CD4-positive, alpha-beta T cell treated with Interleukin-15 for 4 hours (primary cell): ENCODE measurements at regions not wholly inside any gene's neighbourhood (a gene's known extent, or its start where the extent isn't known, plus 50 kb on each side); places are given as distances from the start of the nearest gene placed in this dataset.

ENCODE experiments used
- DNase-seq: peaks from one replicate; pipeline ENCODE4 v3.0.0-alpha.2; 2020; ENCODE audit warnings: low spot score

GRCh38 chr21:14722841-14723483 lies 176.8 kb upstream of the SAMSN1 start:
- DNase-seq, result no peak

- no peak for DNase-seq
These were observed 174.1 kb upstream of the SAMSN1 start for GRCh38 chr21:14720237-14720636.

DNA sequence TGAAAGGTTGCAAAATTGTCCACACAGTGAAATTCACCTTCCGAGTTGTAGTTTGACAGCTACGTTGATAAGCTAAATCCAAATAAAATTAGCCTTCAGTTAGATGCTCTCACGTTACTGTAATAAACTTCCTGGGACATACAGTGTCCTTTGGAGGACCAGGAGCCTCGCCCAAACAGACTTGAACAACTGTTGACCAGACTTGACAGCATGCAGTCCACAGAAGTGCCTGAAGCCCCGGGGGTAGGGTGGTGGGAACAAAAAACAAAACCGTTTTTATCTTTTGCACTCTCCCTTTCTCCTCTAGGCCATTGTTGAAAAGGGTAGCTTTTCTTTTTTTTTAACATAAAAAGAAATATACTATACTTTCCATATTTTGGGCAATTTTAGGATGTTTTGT lies 172.8 kb upstream of the SAMSN1 start:
- DNase-seq, result no peak

DNA sequence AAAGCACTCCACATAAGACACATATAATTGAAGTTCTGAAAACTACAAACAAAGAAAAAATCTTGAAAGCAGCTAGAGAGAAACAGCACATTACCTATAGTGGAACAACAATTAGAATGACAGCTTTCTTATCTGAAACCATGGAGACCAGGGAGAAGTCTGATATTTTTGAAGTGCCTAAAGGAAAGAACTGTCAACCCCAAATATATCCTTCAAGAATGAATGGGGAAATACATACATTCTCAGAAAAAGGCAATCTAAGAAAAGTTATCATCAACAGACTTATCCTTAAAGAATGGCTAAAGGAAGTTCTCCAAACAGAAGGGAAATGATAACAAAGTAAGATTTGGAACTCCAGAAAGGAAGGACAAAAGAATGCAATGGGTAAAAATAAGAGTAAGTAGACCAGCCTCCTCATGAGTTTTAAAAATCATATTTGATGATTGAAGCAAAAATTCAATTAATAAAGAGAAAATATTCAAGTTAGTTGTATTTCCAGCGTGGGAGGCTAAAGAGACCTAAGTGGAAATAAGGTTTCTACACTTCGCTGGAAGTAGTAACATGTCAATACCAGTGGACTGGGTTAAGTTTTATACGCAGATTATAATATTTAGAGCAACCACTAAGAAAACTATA lies 170.8 kb upstream of the SAMSN1 start:
- DNase-seq, result no peak

- no peak for DNase-seq
These were observed 167.0 kb upstream of the SAMSN1 start for GRCh38 chr21:14713109-14713508.

DNA sequence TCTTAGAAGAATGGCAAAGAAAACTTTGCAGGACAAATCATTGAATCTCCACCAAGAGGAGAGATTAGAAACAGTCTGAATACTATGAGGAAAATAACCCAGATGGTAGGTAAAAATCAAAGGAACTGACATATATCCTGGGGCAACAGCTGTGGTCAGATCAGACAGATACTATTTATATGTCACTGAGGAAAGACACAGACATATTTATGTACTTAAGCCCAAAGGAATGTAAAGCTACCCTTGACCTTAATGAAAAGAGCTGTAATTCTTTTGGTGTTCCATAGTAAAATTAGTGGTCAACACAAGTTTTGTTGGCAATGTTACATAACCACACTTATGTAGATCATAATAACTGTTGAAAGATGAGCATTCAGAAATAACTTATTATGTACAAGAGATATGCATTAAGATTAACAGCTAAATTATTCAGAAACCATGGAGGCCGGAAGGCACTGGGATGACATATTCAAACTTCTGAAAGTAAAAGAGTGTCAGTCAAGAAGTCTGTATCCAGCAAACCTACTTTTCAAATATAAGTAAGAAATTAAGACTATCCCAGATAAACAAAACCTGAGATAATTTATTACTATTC lies 166.1 kb upstream of the SAMSN1 start:
- DNase-seq, result no peak

DNA sequence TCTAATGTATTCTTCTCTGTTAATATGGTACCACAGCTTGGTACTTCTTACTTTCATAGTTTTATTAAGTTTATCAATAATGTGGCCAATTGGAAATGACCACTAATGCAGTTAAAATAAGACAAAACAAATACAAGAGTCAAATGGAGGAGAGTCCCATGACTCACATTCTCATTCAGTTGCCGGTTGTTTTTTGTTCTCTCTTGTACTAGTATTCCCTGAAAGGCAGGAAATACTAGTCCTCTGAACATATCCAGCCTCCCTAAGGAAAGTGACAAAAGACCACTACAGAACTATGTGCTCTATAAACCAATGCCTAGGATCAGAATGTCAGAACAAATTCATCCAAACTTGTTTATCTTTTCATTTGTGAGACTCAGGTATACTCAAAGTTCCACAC lies 165.2 kb upstream of the SAMSN1 start:
- DNase-seq, result no peak

DNA sequence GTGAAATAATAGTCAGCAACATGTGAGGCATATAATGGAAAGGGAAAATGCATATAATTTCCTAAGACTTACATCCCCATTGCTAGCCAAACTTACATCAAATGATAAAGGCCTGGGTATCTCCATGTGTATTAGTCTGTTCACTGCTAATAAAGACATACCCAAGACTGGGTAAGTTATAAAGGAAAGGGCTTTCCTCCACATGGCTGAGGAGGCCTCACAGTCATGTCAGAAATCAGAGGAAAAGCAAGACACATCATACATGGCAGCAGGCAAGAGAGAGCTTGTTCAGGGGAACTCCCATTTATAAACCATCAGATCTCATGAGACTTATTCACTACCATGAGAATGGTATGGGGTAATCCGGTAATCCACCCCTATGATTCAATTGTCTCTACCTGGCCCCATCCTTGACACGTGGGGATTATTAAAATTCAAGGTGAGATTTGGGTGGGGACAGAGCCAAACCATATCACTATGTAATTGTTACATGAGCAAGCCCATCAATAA lies 161.5 kb upstream of the SAMSN1 start:
- no peak for DNase-seq

- no peak for DNase-seq
These were observed 160.8 kb upstream of the SAMSN1 start for GRCh38 chr21:14706712-14707510.

- no peak for DNase-seq
These were observed 153.6 kb upstream of the SAMSN1 start for GRCh38 chr21:14699433-14700407.

- DNase-seq, result no peak
These were observed 151.7 kb upstream of the SAMSN1 start for GRCh38 chr21:14697769-14698168.

GRCh38 chr21:14694817-14695216 lies 148.7 kb upstream of the SAMSN1 start:
- DNase-seq, result no peak

- no peak for DNase-seq
These were observed 147.9 kb upstream of the SAMSN1 start for GRCh38 chr21:14693997-14694396.

DNA sequence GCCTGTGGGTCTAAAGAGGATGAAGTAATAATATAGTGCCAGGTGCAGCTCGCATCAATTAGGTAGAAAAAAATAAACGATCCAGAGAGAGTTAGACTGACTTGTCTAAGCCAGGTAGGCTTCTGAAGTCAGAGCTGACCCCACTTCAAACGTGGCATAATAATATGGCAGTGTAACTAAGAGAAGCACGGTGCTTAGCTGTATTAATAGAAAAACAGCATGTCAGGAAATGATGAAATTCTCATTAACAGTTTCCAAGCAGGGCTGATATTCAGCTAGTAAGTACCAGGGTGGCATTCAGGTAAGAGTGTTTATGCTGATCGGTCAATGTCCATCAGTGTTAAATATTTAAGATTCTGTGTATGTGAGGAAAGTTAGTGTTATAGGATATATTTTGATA lies 145.8 kb upstream of the SAMSN1 start:
- DNase-seq, result no peak

- DNase-seq, result no peak
These were observed 144.8 kb upstream of the SAMSN1 start for GRCh38 chr21:14690886-14691285.

DNA sequence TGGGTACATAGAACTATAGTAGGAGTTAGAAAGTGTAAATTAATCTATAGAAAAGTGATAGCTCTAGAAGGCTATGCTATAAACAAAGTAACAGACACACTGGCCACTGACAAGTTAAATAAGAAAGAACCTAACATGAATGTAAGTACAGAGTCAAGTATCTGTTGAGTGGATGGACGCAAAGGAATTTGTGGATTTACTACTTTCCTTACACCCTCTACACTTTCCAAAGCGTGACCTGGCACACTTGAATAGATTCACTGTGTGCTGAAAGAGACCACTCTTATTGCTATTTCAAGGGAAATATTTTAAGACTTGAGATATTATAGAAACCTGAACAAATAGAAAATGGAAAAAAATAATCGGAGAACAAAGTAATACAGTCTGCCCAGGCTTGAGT lies 142.8 kb upstream of the SAMSN1 start:
- no peak for DNase-seq

DNA sequence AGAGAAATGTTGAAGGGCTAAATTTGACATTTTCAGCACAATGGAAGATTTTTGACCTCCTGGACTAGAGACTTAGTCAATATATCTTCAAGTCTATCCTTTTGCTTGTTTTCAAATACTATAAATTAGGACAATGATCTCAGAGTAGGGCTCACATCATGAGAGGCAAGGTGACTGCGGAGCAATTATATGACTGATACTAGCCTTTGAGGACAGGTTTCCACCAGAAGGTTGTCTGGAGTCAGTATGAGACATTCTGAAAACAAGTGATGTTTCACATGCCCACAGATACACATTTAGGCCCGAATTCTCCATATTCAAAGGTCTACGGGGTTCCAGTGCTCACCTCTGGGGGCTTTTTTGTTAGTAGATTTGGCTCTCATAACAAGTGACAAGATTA lies 142.3 kb upstream of the SAMSN1 start:
- no peak for DNase-seq

DNA sequence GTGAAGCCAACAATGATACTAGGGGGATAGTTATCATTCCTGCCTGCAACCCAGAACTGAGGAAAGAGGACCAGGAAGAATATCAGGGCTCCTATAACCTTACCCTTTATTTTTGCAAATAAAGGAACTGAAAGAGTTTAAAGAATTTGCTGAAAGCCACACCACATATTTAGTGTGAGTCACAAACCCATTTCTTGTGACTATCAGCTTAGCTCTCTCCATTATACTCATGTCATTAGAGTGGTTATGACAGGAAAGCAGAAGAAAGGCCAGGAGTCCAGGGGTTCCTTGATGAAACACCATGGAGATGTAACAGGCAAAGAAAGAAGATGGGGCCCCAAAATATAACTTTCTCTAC lies 141.1 kb upstream of the SAMSN1 start:
- no peak for DNase-seq

DNA sequence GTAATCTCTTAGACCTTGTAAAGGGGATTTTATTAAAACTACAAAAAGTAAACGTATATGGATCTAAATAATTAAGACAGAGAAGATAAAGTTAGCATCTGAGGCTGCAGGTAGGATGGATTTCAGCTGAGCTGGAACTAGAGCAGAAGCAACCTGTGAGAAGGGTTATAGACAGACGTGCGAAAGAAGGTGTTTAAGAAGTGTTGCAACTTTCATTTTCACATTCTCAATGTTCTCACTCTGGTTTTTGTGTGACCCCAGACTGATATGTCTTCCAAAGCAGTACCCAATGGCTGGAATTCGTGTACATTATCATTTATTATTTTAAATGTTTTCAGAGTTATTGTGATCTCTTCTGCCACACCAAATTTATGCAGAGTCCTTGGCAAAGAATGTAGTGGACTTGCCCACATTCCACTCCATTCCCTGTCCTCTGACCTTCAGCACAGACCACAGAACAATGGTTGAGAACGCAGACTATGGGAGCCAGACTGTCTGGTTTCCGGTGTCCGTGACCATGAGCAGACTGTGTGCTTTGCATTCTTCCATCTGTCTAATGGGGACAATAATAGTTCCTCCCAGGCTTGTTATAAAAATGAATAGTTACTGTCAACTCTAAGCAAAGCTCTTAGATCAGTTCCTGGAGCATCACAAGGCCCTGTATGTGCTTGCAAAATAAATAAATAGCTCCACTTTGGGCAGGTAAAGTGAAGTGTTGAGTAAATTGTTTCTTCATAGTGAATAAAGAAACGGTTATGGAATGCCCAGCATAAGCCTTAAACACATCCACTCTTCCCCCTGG lies 140.6 kb upstream of the SAMSN1 start:
- peak; percentile 26 for DNase-seq

- no peak for DNase-seq
These were observed 139.5 kb upstream of the SAMSN1 start for GRCh38 chr21:14685568-14685967.

- DNase-seq, result no peak
These were observed 138.0 kb upstream of the SAMSN1 start for GRCh38 chr21:14684071-14684470.
